HuH-7.5 (cell line): ENCODE measurements at regions not wholly inside any gene's neighbourhood (a gene's known extent, or its start where the extent isn't known, plus 50 kb on each side); places are given as distances from the start of the nearest gene placed in this dataset.

Source experiments
- DNase-seq: peaks from one replicate; pipeline ENCODE4 v3.0.0; 2011; ENCODE audit warnings: low spot score

- no peak for DNase-seq
Measured at GRCh38 chr15:37576952-37577351, 357.5 kb upstream of the TMCO5A start.

- no peak for DNase-seq
Measured at GRCh38 chr15:37581866-37582532, 352.4 kb upstream of the TMCO5A start.

GRCh38 chr15:37582852-37583251 lies 351.6 kb upstream of the TMCO5A start:
- no peak for DNase-seq

- no peak for DNase-seq
Measured at GRCh38 chr15:37586011-37586583, 348.3 kb upstream of the TMCO5A start.

- DNase-seq: no peak
Measured at GRCh38 chr15:37586976-37587375, 347.5 kb upstream of the TMCO5A start.

- DNase-seq: no peak
Measured at GRCh38 chr15:37594417-37594816, 340.0 kb upstream of the TMCO5A start.

- DNase-seq: no peak
Measured at GRCh38 chr15:37595426-37595970, 338.9 kb upstream of the TMCO5A start.

- no peak for DNase-seq
Measured at GRCh38 chr15:37599156-37599555, 335.3 kb upstream of the TMCO5A start.

GRCh38 chr15:37616215-37616614 lies 318.2 kb upstream of the TMCO5A start:
- DNase-seq: no peak

GRCh38 chr15:37618353-37618752 lies 316.1 kb upstream of the TMCO5A start:
- no peak for DNase-seq

GRCh38 chr15:37619358-37620042 lies 314.9 kb upstream of the TMCO5A start:
- no peak for DNase-seq

GRCh38 chr15:37625576-37625975 lies 308.9 kb upstream of the TMCO5A start:
- DNase-seq: no peak

- DNase-seq: no peak
Measured at GRCh38 chr15:37628507-37628906, 305.9 kb upstream of the TMCO5A start.

- no peak for DNase-seq
Measured at GRCh38 chr15:37636736-37637135, 297.7 kb upstream of the TMCO5A start.

- DNase-seq: no peak
Measured at GRCh38 chr15:37638116-37638515, 296.3 kb upstream of the TMCO5A start.

GRCh38 chr15:37638691-37639090 lies 295.7 kb upstream of the TMCO5A start:
- DNase-seq: no peak

- no peak for DNase-seq
Measured at GRCh38 chr15:37652646-37653417, 281.6 kb upstream of the TMCO5A start.

GRCh38 chr15:37678124-37678523 lies 256.3 kb upstream of the TMCO5A start:
- DNase-seq: no peak

GRCh38 chr15:37679627-37680026 lies 254.8 kb upstream of the TMCO5A start:
- no peak for DNase-seq

GRCh38 chr15:37682304-37682703 lies 252.1 kb upstream of the TMCO5A start:
- DNase-seq: no peak

GRCh38 chr15:37691911-37692310 lies 242.5 kb upstream of the TMCO5A start:
- no peak for DNase-seq

GRCh38 chr15:37693926-37694325 lies 240.5 kb upstream of the TMCO5A start:
- DNase-seq: no peak
